Neural cell (in vitro differentiated cells): ENCODE measurements at regions not wholly inside any gene's neighbourhood (a gene's known extent, or its start where the extent isn't known, plus 50 kb on each side); places are given as distances from the start of the nearest gene placed in this dataset.

ENCODE experiments used
- EP300 ChIP-seq: fragments of 450-650 bp; conservative IDR thresholded peaks from 2 replicates; pipeline ENCODE4 v1.6.1; 2014; ENCODE audit warnings: antibody characterized with exemption, mild to moderate bottlenecking, moderate library complexity; ENCODE audit not compliant: poor library complexity, severe bottlenecking
- EZH2 ChIP-seq: fragments of 200-600, 300-800 bp; shearing (Covaris generic), sonication (generic); IDR thresholded peaks from 2 replicates; pipeline ENCODE4 v1.6.1; 2014; ENCODE audit warnings: antibody characterized with exemption, low read length, borderline replicate concordance, mild to moderate bottlenecking; ENCODE audit not compliant: insufficient read depth, poor library complexity, severe bottlenecking
- POLR2AphosphoS5 ChIP-seq: IDR thresholded peaks from 2 replicates; pipeline ENCODE4 v1.6.1; 2012
- TAF1 ChIP-seq: IDR thresholded peaks from 2 replicates; pipeline ENCODE4 v1.6.1; 2012; ENCODE audit warnings: low read depth
- TF ChIP-seq, protein P1 (sequence below): fragments of 450-650 bp; IDR thresholded peaks from 2 replicates; pipeline ENCODE4 v1.5.1; 2014; ENCODE audit warnings: antibody characterized with exemption, mild to moderate bottlenecking, moderate library complexity; ENCODE audit not compliant: poor library complexity, severe bottlenecking
- TF ChIP-seq, protein P2 (sequence below): IDR thresholded peaks from 2 replicates; pipeline ENCODE4 v1.6.1; 2012; ENCODE audit warnings: borderline replicate concordance

DNA sequence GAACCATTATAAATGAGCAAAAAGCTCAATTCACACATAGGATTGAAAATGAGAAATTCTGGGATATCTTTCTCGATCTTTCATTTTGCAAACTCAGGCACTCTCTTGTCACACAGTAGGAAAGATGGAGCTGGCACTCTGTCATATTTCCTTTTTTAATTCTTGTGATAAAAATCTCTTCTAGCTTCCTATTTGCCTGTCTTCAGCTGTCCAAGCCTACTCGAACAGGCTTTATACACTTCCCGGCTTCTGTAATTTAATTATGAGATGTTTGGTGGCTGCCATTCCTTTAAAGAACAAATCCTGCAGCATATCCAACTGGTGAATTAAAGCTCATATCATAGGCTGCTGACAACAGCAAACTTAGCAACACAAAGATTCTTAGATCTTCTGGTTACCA is 1484.3 kb upstream of the PIK3C3 start:
- TF ChIP-seq EP300 (no peak), POLR2AphosphoS5 (no peak), EZH2 (no peak), TAF1 (no peak)
- TF ChIP-seq, protein P1, sequence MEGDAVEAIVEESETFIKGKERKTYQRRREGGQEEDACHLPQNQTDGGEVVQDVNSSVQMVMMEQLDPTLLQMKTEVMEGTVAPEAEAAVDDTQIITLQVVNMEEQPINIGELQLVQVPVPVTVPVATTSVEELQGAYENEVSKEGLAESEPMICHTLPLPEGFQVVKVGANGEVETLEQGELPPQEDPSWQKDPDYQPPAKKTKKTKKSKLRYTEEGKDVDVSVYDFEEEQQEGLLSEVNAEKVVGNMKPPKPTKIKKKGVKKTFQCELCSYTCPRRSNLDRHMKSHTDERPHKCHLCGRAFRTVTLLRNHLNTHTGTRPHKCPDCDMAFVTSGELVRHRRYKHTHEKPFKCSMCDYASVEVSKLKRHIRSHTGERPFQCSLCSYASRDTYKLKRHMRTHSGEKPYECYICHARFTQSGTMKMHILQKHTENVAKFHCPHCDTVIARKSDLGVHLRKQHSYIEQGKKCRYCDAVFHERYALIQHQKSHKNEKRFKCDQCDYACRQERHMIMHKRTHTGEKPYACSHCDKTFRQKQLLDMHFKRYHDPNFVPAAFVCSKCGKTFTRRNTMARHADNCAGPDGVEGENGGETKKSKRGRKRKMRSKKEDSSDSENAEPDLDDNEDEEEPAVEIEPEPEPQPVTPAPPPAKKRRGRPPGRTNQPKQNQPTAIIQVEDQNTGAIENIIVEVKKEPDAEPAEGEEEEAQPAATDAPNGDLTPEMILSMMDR, result no peak
- TF ChIP-seq, protein P2, sequence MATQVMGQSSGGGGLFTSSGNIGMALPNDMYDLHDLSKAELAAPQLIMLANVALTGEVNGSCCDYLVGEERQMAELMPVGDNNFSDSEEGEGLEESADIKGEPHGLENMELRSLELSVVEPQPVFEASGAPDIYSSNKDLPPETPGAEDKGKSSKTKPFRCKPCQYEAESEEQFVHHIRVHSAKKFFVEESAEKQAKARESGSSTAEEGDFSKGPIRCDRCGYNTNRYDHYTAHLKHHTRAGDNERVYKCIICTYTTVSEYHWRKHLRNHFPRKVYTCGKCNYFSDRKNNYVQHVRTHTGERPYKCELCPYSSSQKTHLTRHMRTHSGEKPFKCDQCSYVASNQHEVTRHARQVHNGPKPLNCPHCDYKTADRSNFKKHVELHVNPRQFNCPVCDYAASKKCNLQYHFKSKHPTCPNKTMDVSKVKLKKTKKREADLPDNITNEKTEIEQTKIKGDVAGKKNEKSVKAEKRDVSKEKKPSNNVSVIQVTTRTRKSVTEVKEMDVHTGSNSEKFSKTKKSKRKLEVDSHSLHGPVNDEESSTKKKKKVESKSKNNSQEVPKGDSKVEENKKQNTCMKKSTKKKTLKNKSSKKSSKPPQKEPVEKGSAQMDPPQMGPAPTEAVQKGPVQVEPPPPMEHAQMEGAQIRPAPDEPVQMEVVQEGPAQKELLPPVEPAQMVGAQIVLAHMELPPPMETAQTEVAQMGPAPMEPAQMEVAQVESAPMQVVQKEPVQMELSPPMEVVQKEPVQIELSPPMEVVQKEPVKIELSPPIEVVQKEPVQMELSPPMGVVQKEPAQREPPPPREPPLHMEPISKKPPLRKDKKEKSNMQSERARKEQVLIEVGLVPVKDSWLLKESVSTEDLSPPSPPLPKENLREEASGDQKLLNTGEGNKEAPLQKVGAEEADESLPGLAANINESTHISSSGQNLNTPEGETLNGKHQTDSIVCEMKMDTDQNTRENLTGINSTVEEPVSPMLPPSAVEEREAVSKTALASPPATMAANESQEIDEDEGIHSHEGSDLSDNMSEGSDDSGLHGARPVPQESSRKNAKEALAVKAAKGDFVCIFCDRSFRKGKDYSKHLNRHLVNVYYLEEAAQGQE, result no peak
